K562 (cell line): ENCODE measurements at regions not wholly inside any gene's neighbourhood (a gene's known extent, or its start where the extent isn't known, plus 50 kb on each side); places are given as distances from the start of the nearest gene placed in this dataset.
A peak's percentile ranks its signal among the peaks of the same experiment; 100 is the strongest.
"Not testable (repeated sequence)": the region's sequence is repeated elsewhere in the genome, so short reads cannot be mapped to it uniquely, and the experiment has no call there.

Source experiments
- ATAC-seq: fragments of 200-7000 bp; cut with Tn5 transposase; 3 replicates; pipeline ENCODE4 v1.9.1; 2020; ENCODE audit warnings: moderate library complexity
- BruUV-seq: library from RNA; stranded (reverse); fragments of 400-500 nt; replicated peaks from 2 replicates; lab custom pipeline; 2021; lab: Mats Ljungman, UMichigan
- CTCF ChIA-PET: fragments of 300-600 bp; formaldehyde crosslinking; extraction: SDS; loops from one replicate; lab custom pipeline; 2021; ENCODE audit warnings: low intra/inter-chr PET ratio; lab: Yijun Ruan, JAX
- POLR2A ChIA-PET: fragments of 300-600, 350-650 bp; sonication (Branson Sonifier 250); formaldehyde crosslinking; extraction: SDS; loops from one replicate; lab custom pipeline; 2021; ENCODE audit warnings: antibody characterized with exemption, inconsistent platforms; lab: Yijun Ruan, JAX
- DNase-seq, 4 experiments: peaks; one replicate each; pipeline versions ENCODE4 v3.0.0 to v3.0.0-alpha.2; 2011 to 2018; ENCODE audit warnings: low spot score in 3 of 4, mixed read lengths in 3 of 4; ENCODE audit errors: extremely low read depth in 1 of 4
- FAIRE-seq: peaks from 2 replicates; lab custom pipeline; 2011; peaks lifted over from hg19 to GRCh38; lab: Jason Lieb, UNC
- H2AFZ ChIP-seq: 2 replicates; pipeline ENCODE4 v1.6.0; 2011; ENCODE audit warnings: low read depth, low read length, control low read depth, inconsistent platforms
- H3K27ac ChIP-seq: fragments of 200-600 bp; 3 replicates; pipeline ENCODE4 v1.8.0; 2011; ENCODE audit warnings: low read depth, mild to moderate bottlenecking, control low read depth, inconsistent platforms, low read length, moderate library complexity, mixed read lengths; ENCODE audit errors: extremely low read depth
- H3K27me3 ChIP-seq, 2 experiments: fragments of 300-600 bp in 1 of 2; 2 replicates in 1 of 2; 3 replicates in 1 of 2; pipeline versions ENCODE4 v1.6.0 to v1.8.0; 2011; ENCODE audit warnings: inconsistent platforms in 2 of 2, low read length in 2 of 2, mild to moderate bottlenecking in 1 of 2, mixed read lengths in 1 of 2, moderate library complexity in 1 of 2; ENCODE audit not compliant: control insufficient read depth in 2 of 2, insufficient read depth in 2 of 2
- H3K36me3 ChIP-seq: fragments of 300-600 bp; 3 replicates; pipeline ENCODE4 v1.8.0; 2011; ENCODE audit warnings: mild to moderate bottlenecking, low read length, inconsistent platforms; ENCODE audit not compliant: control insufficient read depth, insufficient read depth
- H3K4me1 ChIP-seq, 2 experiments: fragments of 200-600 bp in 1 of 2; replicated peaks in 1 of 2; 2 replicates in 1 of 2; 3 replicates in 1 of 2; pipeline versions ENCODE4 v1.5.1 to v1.8.0; 2011; ENCODE audit warnings: inconsistent platforms in 2 of 2, low read length in 2 of 2, mild to moderate bottlenecking in 1 of 2, mixed read lengths in 1 of 2, moderate library complexity in 1 of 2; ENCODE audit not compliant: control insufficient read depth in 2 of 2, insufficient read depth in 2 of 2
- H3K4me2 ChIP-seq: 2 replicates; pipeline ENCODE4 v1.6.1; 2011; ENCODE audit warnings: low read length, control low read depth, inconsistent platforms, mixed read lengths; ENCODE audit not compliant: insufficient read depth
- H3K4me3 ChIP-seq: fragments of 200-600 bp; sonication (generic), shearing (Covaris generic); 2 replicates; pipeline ENCODE4 v1.5.1; 2016; ENCODE audit warnings: control low read depth, inconsistent platforms
- H3K79me2 ChIP-seq: fragments of 200-600 bp; 3 replicates; pipeline ENCODE4 v1.8.0; 2011; ENCODE audit warnings: low read length, inconsistent platforms; ENCODE audit not compliant: control insufficient read depth, insufficient read depth
- H3K9ac ChIP-seq, 2 experiments: 2 replicates each; pipeline versions ENCODE4 v1.6.0 to v1.6.1; 2011; ENCODE audit warnings: low read depth in 2 of 2, low read length in 2 of 2, control low read depth in 1 of 2, inconsistent platforms in 1 of 2, mild to moderate bottlenecking in 1 of 2, mixed read lengths in 1 of 2; ENCODE audit not compliant: insufficient read depth in 1 of 2
- H3K9me1 ChIP-seq: one replicate; pipeline ENCODE4 v1.6.0; 2011; ENCODE audit warnings: inconsistent platforms, mild to moderate bottlenecking, low read length, moderate library complexity; ENCODE audit not compliant: control insufficient read depth, insufficient read depth
- H3K9me3 ChIP-seq: replicated peaks from 2 replicates; pipeline ENCODE4 v1.5.1; 2011; ENCODE audit warnings: low read depth, low read length, inconsistent platforms; ENCODE audit not compliant: control insufficient read depth, insufficient read depth
- H4K20me1 ChIP-seq: replicated peaks from 2 replicates; pipeline ENCODE4 v1.6.1; 2011; ENCODE audit warnings: low read length, inconsistent platforms, mixed read lengths; ENCODE audit not compliant: control insufficient read depth, insufficient read depth
- ARID2 ChIP-seq: fragments of 450-650 bp; IDR thresholded peaks from 2 replicates; pipeline ENCODE4 v1.6.1; 2017; ENCODE audit warnings: antibody characterized with exemption, mild to moderate bottlenecking
- MECOM ChIP-seq: fragments of 250-450 bp; sonication (Bioruptor Pico); IDR thresholded peaks from 2 replicates; pipeline ENCODE4 v1.8.0; 2022; ENCODE audit warnings: inconsistent platforms
- MEF2D ChIP-seq: conservative IDR thresholded peaks from 2 replicates; pipeline ENCODE4 v1.6.1; 2016; ENCODE audit warnings: low read depth, missing genetic modification characterization, missing compliant biosample characterization
- NR2C1 ChIP-seq, 2 experiments: fragments of 450-650 bp; IDR thresholded peaks; 2 replicates each; pipeline ENCODE4 v1.6.1; 2017; ENCODE audit warnings: mild to moderate bottlenecking in 2 of 2, antibody characterized with exemption in 1 of 2, inconsistent platforms in 1 of 2, missing compliant biosample characterization in 1 of 2, missing genetic modification characterization in 1 of 2
- NR2C2 ChIP-seq, 2 experiments: fragments of 200-800 bp in 1 of 2; sonication (Bioruptor generic) in 1 of 2; sonication (generic) in 1 of 2; formaldehyde crosslinking in 1 of 2; IDR thresholded peaks; 2 replicates each; pipeline versions ENCODE4 v1.6.1 to v1.8.0; 2016 to 2022; ENCODE audit warnings: mild to moderate bottlenecking in 1 of 2, missing compliant biosample characterization in 1 of 2, missing genetic modification characterization in 1 of 2, missing genetic modification reagents in 1 of 2
- RFX1 ChIP-seq: fragments of 450-650 bp; IDR thresholded peaks from 2 replicates; pipeline ENCODE4 v1.6.1; 2016; ENCODE audit warnings: mild to moderate bottlenecking, moderate library complexity
- SMARCC2 ChIP-seq: fragments of 450-650 bp; IDR thresholded peaks from 2 replicates; pipeline ENCODE4 v1.6.1; 2017; ENCODE audit warnings: antibody characterized with exemption, moderate library complexity, mild to moderate bottlenecking, low read depth
- SNRNP70 ChIP-seq: fragments of 200-400 bp; formaldehyde crosslinking; optimal IDR thresholded peaks from 2 replicates; pipeline ENCODE3; 2017; ENCODE audit warnings: low read depth, low read length
- SOX6 ChIP-seq: fragments of 450-650 bp; IDR thresholded peaks from 2 replicates; pipeline ENCODE4 v1.6.1; 2014; ENCODE audit warnings: mild to moderate bottlenecking
- XRCC5 ChIP-seq: fragments of 200-400 bp; formaldehyde crosslinking; IDR thresholded peaks from 2 replicates; pipeline ENCODE4 v1.6.1; 2017; ENCODE audit warnings: low read depth, mild to moderate bottlenecking, low read length
- ZNF146 ChIP-seq: IDR thresholded peaks from one replicate; pipeline ENCODE4 v1.6.1; 2018; ENCODE audit warnings: missing compliant biosample characterization; ENCODE audit not compliant: unreplicated experiment
- WGBS: fragments of 100-300 bp; shearing (Covaris generic); methylation state at CpG from one replicate; pipeline ENCODE4 v1.1.6; 2016; ENCODE audit warnings: low coverage, mixed read lengths; ENCODE audit not compliant: insufficient coverage; ENCODE audit errors: missing lambda C conversion rate; 5-methylcytosine and 5-hydroxymethylcytosine counted together
- in situ Hi-C: fragments of 300-500 bp; cut with MboI; formaldehyde crosslinking; loops from 4 replicates; pipeline ENCODE4 v1.15.0; 2018; ENCODE audit warnings: inconsistent platforms, mixed read lengths
- intact Hi-C: fragments of 100-400 bp; cut with micrococcal nuclease; formaldehyde crosslinking; loops from 2 replicates; pipeline ENCODE4 v1.14.2; 2022
- TF ChIP-seq, protein P1 (sequence below): fragments of 250-450 bp; sonication (Bioruptor Pico); IDR thresholded peaks from 2 replicates; pipeline ENCODE4 v1.5.0; 2022; ENCODE audit warnings: mild to moderate bottlenecking

- TF ChIP-seq SNRNP70 (no peak), XRCC5 (no peak), MEF2D (tag) (no peak), SMARCC2 (no peak), NR2C1 (IDR thresholded peaks at IDR 0.05) (no peak), NR2C1 (tag; IDR thresholded peaks at IDR 0.05) (no peak), SOX6 (no peak), ARID2 (no peak), RFX1 (no peak), NR2C2 (CRISPR knock-in tag; IDR thresholded peaks at IDR 0.05) (no peak), NR2C2 (tag; IDR thresholded peaks at IDR 0.05) (no peak), MECOM (CRISPR knock-in tag) (no peak)
- TF ChIP-seq, protein P1, sequence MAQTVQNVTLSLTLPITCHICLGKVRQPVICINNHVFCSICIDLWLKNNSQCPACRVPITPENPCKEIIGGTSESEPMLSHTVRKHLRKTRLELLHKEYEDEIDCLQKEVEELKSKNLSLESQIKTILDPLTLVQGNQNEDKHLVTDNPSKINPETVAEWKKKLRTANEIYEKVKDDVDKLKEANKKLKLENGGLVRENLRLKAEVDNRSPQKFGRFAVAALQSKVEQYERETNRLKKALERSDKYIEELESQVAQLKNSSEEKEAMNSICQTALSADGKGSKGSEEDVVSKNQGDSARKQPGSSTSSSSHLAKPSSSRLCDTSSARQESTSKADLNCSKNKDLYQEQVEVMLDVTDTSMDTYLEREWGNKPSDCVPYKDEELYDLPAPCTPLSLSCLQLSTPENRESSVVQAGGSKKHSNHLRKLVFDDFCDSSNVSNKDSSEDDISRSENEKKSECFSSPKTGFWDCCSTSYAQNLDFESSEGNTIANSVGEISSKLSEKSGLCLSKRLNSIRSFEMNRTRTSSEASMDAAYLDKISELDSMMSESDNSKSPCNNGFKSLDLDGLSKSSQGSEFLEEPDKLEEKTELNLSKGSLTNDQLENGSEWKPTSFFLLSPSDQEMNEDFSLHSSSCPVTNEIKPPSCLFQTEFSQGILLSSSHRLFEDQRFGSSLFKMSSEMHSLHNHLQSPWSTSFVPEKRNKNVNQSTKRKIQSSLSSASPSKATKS (CRISPR knock-in tag) = no peak
Observed at GRCh38 chrX:40868868-40869267, 133.5 kb upstream of the MED14 start (continued).

GRCh38 chrX:40870982-40871381 lies 135.6 kb upstream of the MED14 start:
- FAIRE-seq, CTCF ChIA-PET: not testable (repeated sequence)
- WGBS = 0% methylated on average over 1 of the region's 1 CpG

More at GRCh38 chrX:40870982-40871381, 135.6 kb upstream of the MED14 start:
- H3K27ac ChIP-seq, H3K4me2 ChIP-seq, H3K9ac ChIP-seq, H3K9me1 ChIP-seq, BruUV-seq, intact Hi-C loops, POLR2A ChIA-PET, H3K79me2 ChIP-seq, H3K9me3 ChIP-seq, ATAC-seq, H3K27me3 ChIP-seq, H3K36me3 ChIP-seq, H3K4me1 ChIP-seq, H3K4me3 ChIP-seq, H4K20me1 ChIP-seq, H2AFZ ChIP-seq, DNase-seq, in situ Hi-C loops: not testable (repeated sequence)
- TF ChIP-seq ZNF146 = peak; percentile 12
